Fibroblast of lung (primary cell): ENCODE measurements at regions not wholly inside any gene's neighbourhood (a gene's known extent, or its start where the extent isn't known, plus 50 kb on each side); places are given as distances from the start of the nearest gene placed in this dataset.
"Not testable (repeated sequence)": the region's sequence is repeated elsewhere in the genome, so short reads cannot be mapped to it uniquely, and the experiment has no call there.

Source experiments
- DNase-seq, 2 donors: peaks; one replicate each; pipeline versions ENCODE4 v3.0.0 to v3.0.0-alpha.2; 2010; ENCODE audit warnings: low read depth in 2 of 2
- H2AFZ ChIP-seq: 2 replicates; pipeline ENCODE4 v1.5.1; 2012; ENCODE audit warnings: low read length, control low read depth, inconsistent platforms
- H3K27ac ChIP-seq: 2 replicates; pipeline ENCODE4 v1.5.1; 2011; ENCODE audit warnings: low read length, control low read depth; ENCODE audit not compliant: insufficient read depth
- H3K27me3 ChIP-seq: 2 replicates; pipeline ENCODE4 v1.5.1; 2011; ENCODE audit warnings: mild to moderate bottlenecking, low read length; ENCODE audit not compliant: control insufficient read depth, insufficient read depth
- H3K36me3 ChIP-seq: 2 replicates; pipeline ENCODE4 v1.5.1; 2011; ENCODE audit warnings: low read length; ENCODE audit not compliant: control insufficient read depth, insufficient read depth
- H3K4me1 ChIP-seq: 2 replicates; pipeline ENCODE4 v1.5.1; 2011; ENCODE audit warnings: low read length; ENCODE audit not compliant: control insufficient read depth, insufficient read depth; ENCODE audit errors: extremely low read depth
- H3K4me2 ChIP-seq: 2 replicates; pipeline ENCODE4 v1.5.1; 2011; ENCODE audit warnings: low read length, control low read depth; ENCODE audit not compliant: insufficient read depth; ENCODE audit errors: extremely low read depth
- H3K4me3 ChIP-seq, 4 experiments: fragments of 200-600 bp in 1 of 4; sonication (generic) in 1 of 4; replicated peaks in 1 of 4; 2 replicates each; pipeline ENCODE4 v1.5.1; 2011 to 2016; ENCODE audit warnings: low read length in 4 of 4, low read depth in 3 of 4, mild to moderate bottlenecking in 3 of 4, control low read depth in 2 of 4, inconsistent platforms in 1 of 4, mixed read lengths in 1 of 4; ENCODE audit not compliant: insufficient read depth in 1 of 4; ENCODE audit errors: control extremely low read depth in 1 of 4
- H3K79me2 ChIP-seq: 2 replicates; pipeline ENCODE4 v1.5.1; 2012; ENCODE audit warnings: mild to moderate bottlenecking, low read length, inconsistent platforms; ENCODE audit not compliant: control insufficient read depth, insufficient read depth
- H3K9ac ChIP-seq: 2 replicates; pipeline ENCODE4 v1.5.1; 2011; ENCODE audit warnings: mild to moderate bottlenecking, low read length, control low read depth; ENCODE audit not compliant: insufficient read depth
- H3K9me3 ChIP-seq: 2 replicates; pipeline ENCODE4 v1.5.1; 2012; ENCODE audit warnings: low read depth, low read length; ENCODE audit not compliant: control insufficient read depth, insufficient read depth
- H4K20me1 ChIP-seq: 2 replicates; pipeline ENCODE4 v1.5.1; 2011; ENCODE audit warnings: low read length; ENCODE audit not compliant: control insufficient read depth, insufficient read depth; ENCODE audit errors: extremely low read depth
- TF ChIP-seq, protein P1 (sequence below), 2 donors: IDR thresholded peaks in 1 of 2; conservative IDR thresholded peaks in 1 of 2; 1 replicate in 1 of 2; 2 replicates in 1 of 2; pipeline ENCODE4 v1.5.1; 2011 to 2012; ENCODE audit warnings: low read length in 2 of 2, control low read depth in 1 of 2, inconsistent platforms in 1 of 2, low read depth in 1 of 2, mild to moderate bottlenecking in 1 of 2

DNA sequence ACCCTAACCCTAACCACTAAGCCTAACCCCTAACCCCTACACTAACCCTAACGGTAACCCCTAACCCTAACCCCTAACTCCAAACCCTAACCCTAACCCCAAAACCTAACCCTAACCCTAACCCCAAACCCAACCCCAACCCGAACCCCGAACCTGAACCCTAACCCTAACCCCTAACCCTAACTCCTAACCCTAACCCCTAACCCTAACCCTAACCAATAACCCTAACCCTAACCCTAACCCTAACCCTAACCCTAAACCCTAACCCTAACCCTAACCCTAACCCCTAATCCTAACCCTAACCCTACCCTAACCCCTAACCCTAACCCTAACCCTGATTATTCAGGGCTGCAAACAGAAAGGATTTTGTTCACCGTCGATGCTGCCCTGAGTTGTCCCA lies 144.6 kb upstream of the DUSP22 start:
- not testable (repeated sequence) for H3K79me2 ChIP-seq, H3K4me2 ChIP-seq, H4K20me1 ChIP-seq, H3K9ac ChIP-seq, H3K4me1 ChIP-seq, H3K4me3 ChIP-seq, H2AFZ ChIP-seq, H3K27me3 ChIP-seq, H3K36me3 ChIP-seq, H3K9me3 ChIP-seq, DNase-seq, H3K27ac ChIP-seq

GRCh38 chr6:148051-148984 lies 144.0 kb upstream of the DUSP22 start:
- H3K4me3 ChIP-seq, H3K4me1 ChIP-seq, H3K27me3 ChIP-seq, H3K27ac ChIP-seq, H4K20me1 ChIP-seq, H3K36me3 ChIP-seq, H3K9ac ChIP-seq, H3K79me2 ChIP-seq, H3K4me2 ChIP-seq, H2AFZ ChIP-seq, H3K9me3 ChIP-seq: not testable (repeated sequence)
- TF ChIP-seq, protein P1, sequence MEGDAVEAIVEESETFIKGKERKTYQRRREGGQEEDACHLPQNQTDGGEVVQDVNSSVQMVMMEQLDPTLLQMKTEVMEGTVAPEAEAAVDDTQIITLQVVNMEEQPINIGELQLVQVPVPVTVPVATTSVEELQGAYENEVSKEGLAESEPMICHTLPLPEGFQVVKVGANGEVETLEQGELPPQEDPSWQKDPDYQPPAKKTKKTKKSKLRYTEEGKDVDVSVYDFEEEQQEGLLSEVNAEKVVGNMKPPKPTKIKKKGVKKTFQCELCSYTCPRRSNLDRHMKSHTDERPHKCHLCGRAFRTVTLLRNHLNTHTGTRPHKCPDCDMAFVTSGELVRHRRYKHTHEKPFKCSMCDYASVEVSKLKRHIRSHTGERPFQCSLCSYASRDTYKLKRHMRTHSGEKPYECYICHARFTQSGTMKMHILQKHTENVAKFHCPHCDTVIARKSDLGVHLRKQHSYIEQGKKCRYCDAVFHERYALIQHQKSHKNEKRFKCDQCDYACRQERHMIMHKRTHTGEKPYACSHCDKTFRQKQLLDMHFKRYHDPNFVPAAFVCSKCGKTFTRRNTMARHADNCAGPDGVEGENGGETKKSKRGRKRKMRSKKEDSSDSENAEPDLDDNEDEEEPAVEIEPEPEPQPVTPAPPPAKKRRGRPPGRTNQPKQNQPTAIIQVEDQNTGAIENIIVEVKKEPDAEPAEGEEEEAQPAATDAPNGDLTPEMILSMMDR (conservative IDR thresholded peaks at IDR 0.05 in 1 of 2, IDR thresholded peaks at IDR 0.05 in 1 of 2; ENCODE audit: low read depth in 1 of 2, low read length in 2 of 2) = peak; percentile 11 to 18
- DNase-seq = peak in 1 of 2 donors; percentile 5

DNA sequence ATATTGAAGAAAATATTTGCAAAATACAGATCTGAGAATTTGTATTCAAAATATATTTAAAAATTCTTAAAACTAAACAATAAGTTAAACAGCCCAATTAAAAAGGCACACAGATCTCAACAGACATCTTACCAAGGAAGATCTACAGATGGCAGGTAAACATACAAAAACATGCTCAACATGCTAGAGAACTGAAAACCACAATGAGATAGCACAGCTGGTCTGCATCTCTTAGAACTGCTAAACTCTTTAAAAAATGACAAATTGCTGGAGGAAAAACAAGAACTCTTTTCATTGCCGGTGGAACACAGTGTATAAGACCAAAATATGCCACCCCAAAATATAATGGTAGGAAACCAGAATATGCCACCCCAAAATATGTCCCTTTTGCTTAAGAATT lies 142.1 kb upstream of the DUSP22 start:
- not testable (repeated sequence) for DNase-seq, H3K4me2 ChIP-seq, H3K9ac ChIP-seq, H3K27ac ChIP-seq, H3K36me3 ChIP-seq, H3K4me1 ChIP-seq, H3K9me3 ChIP-seq, H3K79me2 ChIP-seq, H4K20me1 ChIP-seq, H3K4me3 ChIP-seq, H2AFZ ChIP-seq, H3K27me3 ChIP-seq

GRCh38 chr6:152436-152835 lies 139.9 kb upstream of the DUSP22 start:
- H3K79me2 ChIP-seq, H3K9ac ChIP-seq, H3K4me2 ChIP-seq, H3K4me3 ChIP-seq, H2AFZ ChIP-seq, H3K27me3 ChIP-seq, H3K9me3 ChIP-seq, H3K27ac ChIP-seq, DNase-seq, H3K36me3 ChIP-seq, H4K20me1 ChIP-seq, H3K4me1 ChIP-seq: not testable (repeated sequence)

DNA sequence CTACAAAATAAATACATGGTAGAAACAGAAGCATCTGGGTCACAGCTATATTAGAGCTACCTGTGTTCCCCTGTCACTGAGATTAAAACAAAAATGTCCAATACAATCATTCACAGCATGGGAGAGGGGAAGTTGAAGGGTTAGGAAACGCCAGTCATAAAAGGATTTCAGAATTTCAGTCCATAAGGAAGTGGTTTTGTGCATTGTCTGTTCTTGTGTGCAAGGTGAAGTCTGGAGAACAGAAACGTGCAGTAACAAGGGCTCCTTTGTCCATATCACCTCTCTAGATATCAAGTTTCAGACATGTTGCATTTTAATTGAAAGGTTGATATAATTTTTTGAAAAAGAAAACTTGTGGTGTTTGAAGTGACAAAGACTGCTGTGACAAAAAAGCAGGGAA lies 139.3 kb upstream of the DUSP22 start:
- H3K4me1 ChIP-seq, H3K4me3 ChIP-seq, H3K79me2 ChIP-seq, H3K27me3 ChIP-seq, H3K9me3 ChIP-seq, H2AFZ ChIP-seq, H3K27ac ChIP-seq, DNase-seq, H3K36me3 ChIP-seq, H4K20me1 ChIP-seq, H3K9ac ChIP-seq, H3K4me2 ChIP-seq: not testable (repeated sequence)

DNA sequence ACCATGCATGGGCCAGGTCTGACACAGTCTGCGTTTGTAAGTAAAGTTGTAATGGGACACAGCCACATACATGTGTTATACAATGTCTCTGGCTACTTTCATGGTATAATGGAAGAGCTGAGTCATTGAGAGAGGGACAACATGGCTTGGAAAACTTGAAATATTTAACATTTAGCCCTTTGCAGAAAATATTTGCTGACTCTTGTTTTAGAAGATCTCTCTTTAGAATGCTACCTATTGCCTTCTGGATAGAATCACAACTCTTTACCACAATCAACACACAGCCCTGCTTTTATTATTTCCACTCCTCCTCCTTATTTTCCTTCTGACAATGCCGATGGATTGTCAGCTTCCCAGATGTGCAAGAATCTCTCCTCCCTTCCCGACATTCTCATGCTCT lies 138.4 kb upstream of the DUSP22 start:
- H3K4me1 ChIP-seq, H3K9ac ChIP-seq, H3K27me3 ChIP-seq, DNase-seq, H3K36me3 ChIP-seq, H2AFZ ChIP-seq, H3K9me3 ChIP-seq, H3K4me2 ChIP-seq, H4K20me1 ChIP-seq, H3K27ac ChIP-seq, H3K4me3 ChIP-seq, H3K79me2 ChIP-seq: not testable (repeated sequence)
